ENCODE measurements at regions not wholly inside any gene's neighbourhood (a gene's known extent, or its start where the extent isn't known, plus 50 kb on each side); places are given as distances from the start of the nearest gene placed in this dataset.

- DNase-seq: peak; percentile 100
- H4K91ac ChIP-seq (ENCODE audit: low read depth, low read length): peak overlapping the region; percentile 96
- peaks cover 26 to 31% of the 10 kb centered on the region in 2 experiments for H3K4me1 ChIP-seq (ENCODE audit: control insufficient read depth in 1 of 2, insufficient read depth in 2 of 2, low read length in 2 of 2)
- peak overlapping the region; percentile 95 for H2BK5ac ChIP-seq (ENCODE audit: low read depth, low read length, poor library complexity)
- peak overlapping the region; percentile 61 for H4K8ac ChIP-seq (ENCODE audit: low read depth, low read length)
- H3K18ac ChIP-seq (ENCODE audit: low read length): peak overlapping the region; percentile 84
- no peaks in the 10 kb centered on the region for H3K9me3 ChIP-seq (ENCODE audit: insufficient read depth, low read depth, low read length)
- H3K4ac ChIP-seq (ENCODE audit: low read depth, low read length): peak overlapping the region; percentile 89
- peak overlapping the region; percentile 92 for H2BK120ac ChIP-seq (ENCODE audit: insufficient read depth, low read length, poor library complexity)
- peaks cover 38% of the 10 kb centered on the region for H3K79me1 ChIP-seq (ENCODE audit: low read length)
- peaks cover 5% of the 10 kb centered on the region for H3K79me2 ChIP-seq (ENCODE audit: control insufficient read depth, insufficient read depth, low read length, poor library complexity)
- no peaks in the 10 kb centered on the region for H3K27me3 ChIP-seq (ENCODE audit: insufficient read depth, low read length)
- peak overlapping the region; percentile 92 for H3K27ac ChIP-seq (ENCODE audit: low read depth, low read length)
- H2AFZ ChIP-seq (ENCODE audit: insufficient read depth, low read length, poor library complexity): no peak overlapping the region
- H3K23ac ChIP-seq (ENCODE audit: low read length): no peak overlapping the region
- H3K9ac ChIP-seq (ENCODE audit: low read length): no peak overlapping the region
- H3K14ac ChIP-seq (ENCODE audit: low read length): peak overlapping the region; percentile 74
- peak overlapping the region; percentile 95 for H2AK5ac ChIP-seq (ENCODE audit: low read length)
- H4K12ac ChIP-seq (ENCODE audit: low read depth, low read length): no peak overlapping the region
- peak overlapping the region; percentile 92 for H2BK12ac ChIP-seq (ENCODE audit: low read length)
- no peak overlapping the region for H3K4me2 ChIP-seq (ENCODE audit: low read length)
- H3K36me3 ChIP-seq (ENCODE audit: control insufficient read depth in 1 of 2, insufficient read depth in 2 of 2, low read length in 2 of 2): no peaks in the 10 kb centered on the region
- WGBS (ENCODE audit: extremely low coverage, insufficient coverage, insufficient read length): no CpG with 5 or more reads among the region's 16 CpGs
- no peak overlapping the region for H3K4me3 ChIP-seq (ENCODE audit: low read depth, low read length)
These were observed 150.7 kb upstream of the DLX2 start for GRCh38 chr2:172253190-172254052.

GRCh38 chr2:172256886-172257285 is 154.2 kb upstream of the DLX2 start:
- WGBS (ENCODE audit: extremely low coverage, insufficient coverage, insufficient read length): no CpG with 5 or more reads among the region's 2 CpGs
- no peak for DNase-seq

GRCh38 chr2:172259827-172260226 is 157.1 kb upstream of the DLX2 start:
- no CpG with 5 or more reads among the region's 4 CpGs for WGBS (ENCODE audit: extremely low coverage, insufficient coverage, insufficient read length)
- no peak overlapping the region for H3K4me2 ChIP-seq (ENCODE audit: low read length)
- no peak overlapping the region for H3K4me3 ChIP-seq (ENCODE audit: low read depth, low read length)
- H3K4ac ChIP-seq (ENCODE audit: low read depth, low read length): no peak overlapping the region
- H4K91ac ChIP-seq (ENCODE audit: low read depth, low read length): no peak overlapping the region
- no peak overlapping the region for H2BK5ac ChIP-seq (ENCODE audit: low read depth, low read length, poor library complexity)
- H3K14ac ChIP-seq (ENCODE audit: low read length): peak overlapping the region; percentile 42
- DNase-seq: no peak
- no peaks in the 10 kb centered on the region for H3K79me2 ChIP-seq (ENCODE audit: control insufficient read depth, insufficient read depth, low read length, poor library complexity)
- H3K27ac ChIP-seq (ENCODE audit: low read depth, low read length): no peak overlapping the region
- peak overlapping the region; percentile 30 for H2BK120ac ChIP-seq (ENCODE audit: insufficient read depth, low read length, poor library complexity)
- H4K8ac ChIP-seq (ENCODE audit: low read depth, low read length): no peak overlapping the region
- no peak overlapping the region for H2AFZ ChIP-seq (ENCODE audit: insufficient read depth, low read length, poor library complexity)
- H2BK12ac ChIP-seq (ENCODE audit: low read length): peak overlapping the region; percentile 70
- H2AK5ac ChIP-seq (ENCODE audit: low read length): peak overlapping the region; percentile 73
- no peaks in the 10 kb centered on the region for H3K4me1 ChIP-seq (ENCODE audit: control insufficient read depth in 1 of 2, insufficient read depth in 2 of 2, low read length in 2 of 2)
- H3K23ac ChIP-seq (ENCODE audit: low read length): no peak overlapping the region
- H3K9ac ChIP-seq (ENCODE audit: low read length): no peak overlapping the region
- no peaks in the 10 kb centered on the region for H3K27me3 ChIP-seq (ENCODE audit: insufficient read depth, low read length)
- peaks cover 3% of the 10 kb centered on the region for H3K79me1 ChIP-seq (ENCODE audit: low read length)
- no peak overlapping the region for H4K12ac ChIP-seq (ENCODE audit: low read depth, low read length)
- H3K36me3 ChIP-seq (ENCODE audit: control insufficient read depth in 1 of 2, insufficient read depth in 2 of 2, low read length in 2 of 2): no peaks in the 10 kb centered on the region
- no peak overlapping the region for H3K18ac ChIP-seq (ENCODE audit: low read length)
- H3K9me3 ChIP-seq (ENCODE audit: insufficient read depth, low read depth, low read length): no peaks in the 10 kb centered on the region

More at GRCh38 chr2:172256886-172257285, 154.2 kb upstream of the DLX2 start:
- Histone ChIP-seq H2AK5ac (ENCODE audit: low read length) (no peak overlapping the region), H3K9ac (ENCODE audit: low read length) (no peak overlapping the region), H4K8ac (ENCODE audit: low read depth, low read length) (no peak overlapping the region), H3K4me3 (ENCODE audit: low read depth, low read length) (no peak overlapping the region), H3K27me3 (ENCODE audit: insufficient read depth, low read length) (no peaks in the 10 kb centered on the region), H3K18ac (ENCODE audit: low read length) (no peak overlapping the region), H4K91ac (ENCODE audit: low read depth, low read length) (peak overlapping the region; percentile 72), H2AFZ (ENCODE audit: insufficient read depth, low read length, poor library complexity) (no peak overlapping the region), H3K4me1 (ENCODE audit: control insufficient read depth in 1 of 2, insufficient read depth in 2 of 2, low read length in 2 of 2) (peaks cover 12 to 14% of the 10 kb centered on the region in 2 experiments), H3K23ac (ENCODE audit: low read length) (no peak overlapping the region), H2BK5ac (ENCODE audit: low read depth, low read length, poor library complexity) (no peak overlapping the region), H3K36me3 (ENCODE audit: control insufficient read depth in 1 of 2, insufficient read depth in 2 of 2, low read length in 2 of 2) (no peaks in the 10 kb centered on the region), H3K14ac (ENCODE audit: low read length) (no peak overlapping the region), H2BK120ac (ENCODE audit: insufficient read depth, low read length, poor library complexity) (peak overlapping the region; percentile 64), H2BK12ac (ENCODE audit: low read length) (no peak overlapping the region), H3K79me2 (ENCODE audit: control insufficient read depth, insufficient read depth, low read length, poor library complexity) (peaks cover 5% of the 10 kb centered on the region), H3K9me3 (ENCODE audit: insufficient read depth, low read depth, low read length) (no peaks in the 10 kb centered on the region), H3K4me2 (ENCODE audit: low read length) (no peak overlapping the region), H3K4ac (ENCODE audit: low read depth, low read length) (no peak overlapping the region), H3K79me1 (ENCODE audit: low read length) (peaks cover 16% of the 10 kb centered on the region), H4K12ac (ENCODE audit: low read depth, low read length) (no peak overlapping the region), H3K27ac (ENCODE audit: low read depth, low read length) (no peak overlapping the region)

GRCh38 chr2:172260336-172260735 is 157.6 kb upstream of the DLX2 start:
- Histone ChIP-seq H4K12ac (ENCODE audit: low read depth, low read length) (no peak overlapping the region), H3K14ac (ENCODE audit: low read length) (no peak overlapping the region), H3K27me3 (ENCODE audit: insufficient read depth, low read length) (no peaks in the 10 kb centered on the region), H3K4me2 (ENCODE audit: low read length) (no peak overlapping the region), H3K79me1 (ENCODE audit: low read length) (peaks cover 3% of the 10 kb centered on the region), H3K18ac (ENCODE audit: low read length) (no peak overlapping the region), H4K8ac (ENCODE audit: low read depth, low read length) (no peak overlapping the region), H3K79me2 (ENCODE audit: control insufficient read depth, insufficient read depth, low read length, poor library complexity) (no peaks in the 10 kb centered on the region), H2BK12ac (ENCODE audit: low read length) (peak overlapping the region; percentile 61), H3K4me1 (ENCODE audit: control insufficient read depth in 1 of 2, insufficient read depth in 2 of 2, low read length in 2 of 2) (no peaks in the 10 kb centered on the region), H3K27ac (ENCODE audit: low read depth, low read length) (no peak overlapping the region), H3K9ac (ENCODE audit: low read length) (no peak overlapping the region), H3K23ac (ENCODE audit: low read length) (no peak overlapping the region), H3K4me3 (ENCODE audit: low read depth, low read length) (no peak overlapping the region), H3K9me3 (ENCODE audit: insufficient read depth, low read depth, low read length) (no peaks in the 10 kb centered on the region), H2BK120ac (ENCODE audit: insufficient read depth, low read length, poor library complexity) (peak overlapping the region; percentile 11), H3K4ac (ENCODE audit: low read depth, low read length) (no peak overlapping the region), H2AK5ac (ENCODE audit: low read length) (no peak overlapping the region), H2AFZ (ENCODE audit: insufficient read depth, low read length, poor library complexity) (no peak overlapping the region), H4K91ac (ENCODE audit: low read depth, low read length) (no peak overlapping the region), H3K36me3 (ENCODE audit: control insufficient read depth in 1 of 2, insufficient read depth in 2 of 2, low read length in 2 of 2) (no peaks in the 10 kb centered on the region), H2BK5ac (ENCODE audit: low read depth, low read length, poor library complexity) (no peak overlapping the region)
- no CpG with 5 or more reads among the region's 8 CpGs for WGBS (ENCODE audit: extremely low coverage, insufficient coverage, insufficient read length)
- no peak for DNase-seq
